ENCODE measurements at regions not wholly inside any gene's neighbourhood (a gene's known extent, or its start where the extent isn't known, plus 50 kb on each side); places are given as distances from the start of the nearest gene placed in this dataset.
A peak's percentile ranks its signal among the peaks of the same experiment; 100 is the strongest.

GRCh38 chr4:60463857-60464502, 736.1 kb upstream of the ADGRL3 start:
- in situ Hi-C loops (cut with MboI) = no loop called here
- H2AFZ ChIP-seq (ENCODE audit: control insufficient read depth, low read depth, low read length) = no peak overlapping the region
- no peaks in the 10 kb centered on the region for H3K79me2 ChIP-seq (ENCODE audit: control insufficient read depth, insufficient read depth, low read length)
- no peak overlapping the region for H3K4me3 ChIP-seq
- no peak overlapping the region for H3K9ac ChIP-seq (ENCODE audit: control insufficient read depth, insufficient read depth, low read length)
- H3K27me3 ChIP-seq (replicated peaks in 1 of 2; ENCODE audit: control insufficient read depth in 2 of 2, insufficient read depth in 2 of 2, low read length in 1 of 2) = no peaks in the 10 kb centered on the region
- ChIA-PET CTCF (no interaction called here), SMC1A (ENCODE audit: uncharacterized antibody, unreplicated experiment) (no interaction called here), POLR2A (no interaction called here), RAD21 (ENCODE audit: unreplicated experiment) (no interaction called here)
- FAIRE-seq = no peak
- H3K36me3 ChIP-seq (ENCODE audit: control insufficient read depth in 2 of 2, insufficient read depth in 2 of 2, low read length in 1 of 2) = no peaks in the 10 kb centered on the region
- BruUV-seq (replicated peaks) = no TSS peak
- intact Hi-C loops (cut with micrococcal nuclease; ENCODE audit: unreplicated experiment) = no loop called here
- no peaks in the 10 kb centered on the region for H4K20me1 ChIP-seq (ENCODE audit: control insufficient read depth, insufficient read depth)
- no peak for DNase-seq (ENCODE audit: low read depth, low spot score)
- ATAC-seq = peak; percentile 88
- no peak overlapping the region for H3K4me2 ChIP-seq (ENCODE audit: control insufficient read depth, insufficient read depth)
- no peak overlapping the region for H3K27ac ChIP-seq (ENCODE audit: control insufficient read depth, insufficient read depth)
- WGBS (ENCODE audit: insufficient coverage, insufficient replicate concordance, low lambda C conversion rate, missing lambda C conversion rate) = 0% methylated on average over 4 of the region's 4 CpGs
- peak; percentile 48 for TF ChIP-seq RAD21 (IDR thresholded peaks at IDR 0.05; ENCODE audit: insufficient read depth, low read depth, low read length)
- TF ChIP-seq CTCF (IDR thresholded peaks at IDR 0.05 in 2 of 3, conservative IDR thresholded peaks at IDR 0.05 in 1 of 3; ENCODE audit: control insufficient read depth in 2 of 3, extremely low read depth in 1 of 3, insufficient read depth in 1 of 3, low read depth in 3 of 3, low read length in 3 of 3) = peak; percentile 30 to 55 (median 55); a peak in 4 of 6 replicates
- TF ChIP-seq EGR1 (IDR thresholded peaks at IDR 0.05; ENCODE audit: borderline replicate concordance in 1 of 2, low read depth in 2 of 2, low read length in 2 of 2) = no peak
- TF ChIP-seq SMC3 (IDR thresholded peaks at IDR 0.05; ENCODE audit: borderline replicate concordance, low read length) = peak; percentile 33; the same call in 1 of the 2 replicates
- H3K4me1 ChIP-seq (ENCODE audit: control insufficient read depth, insufficient read depth, low read length) = no peaks in the 10 kb centered on the region
- no peaks in the 10 kb centered on the region for H3K9me3 ChIP-seq (replicated peaks; ENCODE audit: control insufficient read depth, insufficient read depth, low read length)

GRCh38 chr4:60482921-60483351, 717.2 kb upstream of the ADGRL3 start:
- ChIA-PET SMC1A (ENCODE audit: uncharacterized antibody, unreplicated experiment) (no interaction called here), RAD21 (ENCODE audit: unreplicated experiment) (no interaction called here), CTCF (no interaction called here), POLR2A (no interaction called here)
- Histone ChIP-seq H2AFZ (ENCODE audit: control insufficient read depth, low read depth, low read length) (no peak overlapping the region), H3K4me2 (ENCODE audit: control insufficient read depth, insufficient read depth) (no peak overlapping the region), H3K4me1 (ENCODE audit: control insufficient read depth, insufficient read depth, low read length) (no peaks in the 10 kb centered on the region), H4K20me1 (ENCODE audit: control insufficient read depth, insufficient read depth) (no peaks in the 10 kb centered on the region), H3K27me3 (replicated peaks in 1 of 2; ENCODE audit: control insufficient read depth in 2 of 2, insufficient read depth in 2 of 2, low read length in 1 of 2) (no peaks in the 10 kb centered on the region), H3K9me3 (replicated peaks; ENCODE audit: control insufficient read depth, insufficient read depth, low read length) (no peaks in the 10 kb centered on the region), H3K79me2 (ENCODE audit: control insufficient read depth, insufficient read depth, low read length) (no peaks in the 10 kb centered on the region), H3K36me3 (ENCODE audit: control insufficient read depth in 2 of 2, insufficient read depth in 2 of 2, low read length in 1 of 2) (no peaks in the 10 kb centered on the region), H3K9ac (ENCODE audit: control insufficient read depth, insufficient read depth, low read length) (no peak overlapping the region), H3K27ac (ENCODE audit: control insufficient read depth, insufficient read depth) (no peak overlapping the region), H3K4me3 (no peak overlapping the region)
- ATAC-seq (no peak), FAIRE-seq (no peak), DNase-seq (ENCODE audit: low read depth, low spot score) (no peak)
- in situ Hi-C loops (cut with MboI) = no loop called here
- 32% methylated on average over 2 of the region's 2 CpGs for WGBS (ENCODE audit: insufficient coverage, insufficient replicate concordance, low lambda C conversion rate, missing lambda C conversion rate)
- intact Hi-C loops (cut with micrococcal nuclease; ENCODE audit: unreplicated experiment) = no loop called here
- BruUV-seq (replicated peaks) = no TSS peak
- no peak for TF ChIP-seq JUND (IDR thresholded peaks at IDR 0.05; ENCODE audit: low read depth, low read length)
- no peak for TF ChIP-seq KLF5 (IDR thresholded peaks at IDR 0.05; ENCODE audit: partially characterized antibody)
- TF ChIP-seq HDAC2 (IDR thresholded peaks at IDR 0.05) = no peak
- TF ChIP-seq STAT1 (conservative IDR thresholded peaks at IDR 0.05) = no peak
- no peak for TF ChIP-seq ZNF622 (IDR thresholded peaks at IDR 0.05)
- no peak for TF ChIP-seq HDAC6 (IDR thresholded peaks at IDR 0.05; ENCODE audit: unreplicated experiment)

Measured in GM12878 (cell line).